ENCODE measurements at regions not wholly inside any gene's neighbourhood (a gene's known extent, or its start where the extent isn't known, plus 50 kb on each side); places are given as distances from the start of the nearest gene placed in this dataset.

DNA sequence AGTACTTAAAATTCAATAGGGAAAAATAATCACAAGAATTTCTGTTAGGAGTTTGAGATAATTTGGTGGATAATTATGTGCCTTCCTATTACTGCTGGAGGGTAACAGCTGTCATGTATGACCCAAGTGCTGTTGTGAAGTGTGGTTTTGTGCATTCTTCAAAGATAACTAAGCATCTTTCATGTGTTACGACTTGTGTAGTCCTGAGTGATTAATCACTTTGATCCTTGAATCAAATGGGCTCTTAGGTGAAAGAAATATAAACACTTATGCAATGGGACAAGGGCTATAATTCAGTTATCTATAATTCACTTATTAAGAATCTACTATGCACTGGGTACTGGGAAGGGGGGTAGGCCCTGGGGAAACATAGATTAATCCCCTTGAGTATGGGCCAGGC, 89.0 kb downstream of the CH25H start:
- no peak for TF ChIP-seq RCOR1 (IDR thresholded peaks at IDR 0.05; ENCODE audit: low read length)
- peak; percentile 6; the same call in 1 of the 2 replicates for TF ChIP-seq TCF12 (IDR thresholded peaks at IDR 0.05)
- TF ChIP-seq SMC3 (IDR thresholded peaks at IDR 0.05; ENCODE audit: low read depth, low read length): no peak
- no peak for TF ChIP-seq GABPA (IDR thresholded peaks at IDR 0.05; ENCODE audit: low read depth)
- TF ChIP-seq RFX5 (IDR thresholded peaks at IDR 0.05; ENCODE audit: low read length): no peak
- H4K20me1 ChIP-seq (ENCODE audit: insufficient read depth): no peaks in the 10 kb centered on the region
- 60% methylated on average over 1 of the region's 1 CpG for WGBS (ENCODE audit: low lambda C conversion rate)
- H3K4me2 ChIP-seq: no peak overlapping the region
- H3K27ac ChIP-seq (ENCODE audit: low read depth in 2 of 2, low read length in 1 of 2): no peak overlapping the region
- H3K4me1 ChIP-seq (ENCODE audit: control insufficient read depth in 1 of 2, insufficient read depth in 2 of 2, low read depth in 1 of 2, low read length in 1 of 2): peaks cover 0 to 14% of the 10 kb centered on the region in 2 experiments; a peak in 1 of 4 replicates
- H3F3A ChIP-seq (replicated peaks; ENCODE audit: insufficient read depth): peaks cover 12% of the 10 kb centered on the region
- no peaks in the 10 kb centered on the region for H3K9me2 ChIP-seq
- no peaks in the 10 kb centered on the region for H3K36me3 ChIP-seq (replicated peaks in 1 of 2; ENCODE audit: control insufficient read depth in 1 of 2, insufficient read depth in 2 of 2, low read length in 1 of 2)
- no peak overlapping the region for H2AFZ ChIP-seq (ENCODE audit: low read depth)
- POLR2A ChIA-PET: no interaction called here
- no peak overlapping the region for H3K9ac ChIP-seq
- no peaks in the 10 kb centered on the region for H3K27me3 ChIP-seq (ENCODE audit: insufficient read depth)
- no peaks in the 10 kb centered on the region for H3K79me2 ChIP-seq (ENCODE audit: insufficient read depth)
- H3K4me3 ChIP-seq (ENCODE audit: low read depth in 2 of 2, low read length in 1 of 2): no peak overlapping the region
- no peaks in the 10 kb centered on the region for H3K9me3 ChIP-seq
- DNase-seq: no peak
- CTCF ChIA-PET: interaction anchor here (2.2 kb wide), 1 partner anchor 88 kb away, joined by 7 read pairs; no protein-coding TSS in a partner anchor

DNA sequence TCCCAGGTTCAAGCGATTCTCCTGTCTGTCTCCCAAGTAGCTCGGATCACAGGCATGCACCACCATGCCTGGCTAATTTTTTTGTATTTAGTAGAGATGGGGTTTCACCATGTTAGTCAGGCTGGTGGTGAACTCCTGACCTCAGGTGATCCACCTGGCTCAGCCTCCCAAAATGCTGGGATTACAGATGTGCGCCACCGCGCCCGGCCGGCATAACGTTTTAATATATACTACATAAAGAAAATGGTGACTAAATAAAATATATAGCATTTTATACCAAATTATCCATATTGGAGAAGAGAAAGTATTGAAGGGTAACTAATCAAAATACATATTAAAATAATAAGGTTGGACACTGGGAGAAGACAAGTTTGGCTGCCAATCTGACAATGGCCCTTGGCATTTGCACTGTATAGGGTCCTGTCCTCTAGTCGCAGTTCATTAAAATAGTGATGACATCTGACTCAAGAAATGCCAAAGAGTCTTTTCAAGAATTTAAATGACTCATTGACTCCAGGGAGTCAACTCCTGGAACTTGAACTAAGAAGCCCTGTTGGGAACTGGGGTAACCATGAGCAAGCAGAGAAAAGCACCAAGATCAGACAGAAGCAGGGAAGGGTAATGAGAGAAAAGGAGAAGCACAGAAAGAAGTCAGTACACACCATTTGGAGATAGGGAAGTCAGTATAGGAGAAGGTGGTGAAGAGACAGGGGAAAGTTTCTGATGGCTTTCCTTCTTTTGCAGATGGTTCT, 91.1 kb downstream of the CH25H start:
- Histone ChIP-seq H3K79me2 (ENCODE audit: insufficient read depth) (no peaks in the 10 kb centered on the region), H4K20me1 (ENCODE audit: insufficient read depth) (no peaks in the 10 kb centered on the region), H3K9me3 (no peaks in the 10 kb centered on the region), H3K9me2 (no peaks in the 10 kb centered on the region), H2AFZ (ENCODE audit: low read depth) (no peak overlapping the region), H3K4me2 (no peak overlapping the region), H3K27ac (ENCODE audit: low read depth in 2 of 2, low read length in 1 of 2) (peak overlapping the region in 1 of 2 experiments; percentile 35; a peak in 1 of 4 replicates), H3F3A (replicated peaks; ENCODE audit: insufficient read depth) (peaks cover 12% of the 10 kb centered on the region), H3K4me1 (ENCODE audit: control insufficient read depth in 1 of 2, insufficient read depth in 2 of 2, low read depth in 1 of 2, low read length in 1 of 2) (peaks cover 0 to 14% of the 10 kb centered on the region in 2 experiments; a peak in 1 of 4 replicates), H3K9ac (no peak overlapping the region), H3K36me3 (replicated peaks in 1 of 2; ENCODE audit: control insufficient read depth in 1 of 2, insufficient read depth in 2 of 2, low read length in 1 of 2) (no peaks in the 10 kb centered on the region), H3K27me3 (ENCODE audit: insufficient read depth) (no peaks in the 10 kb centered on the region), H3K4me3 (ENCODE audit: low read depth in 2 of 2, low read length in 1 of 2) (no peak overlapping the region)
- ChIA-PET POLR2A (no interaction called here), CTCF (no interaction called here)
- TF ChIP-seq, protein P1, sequence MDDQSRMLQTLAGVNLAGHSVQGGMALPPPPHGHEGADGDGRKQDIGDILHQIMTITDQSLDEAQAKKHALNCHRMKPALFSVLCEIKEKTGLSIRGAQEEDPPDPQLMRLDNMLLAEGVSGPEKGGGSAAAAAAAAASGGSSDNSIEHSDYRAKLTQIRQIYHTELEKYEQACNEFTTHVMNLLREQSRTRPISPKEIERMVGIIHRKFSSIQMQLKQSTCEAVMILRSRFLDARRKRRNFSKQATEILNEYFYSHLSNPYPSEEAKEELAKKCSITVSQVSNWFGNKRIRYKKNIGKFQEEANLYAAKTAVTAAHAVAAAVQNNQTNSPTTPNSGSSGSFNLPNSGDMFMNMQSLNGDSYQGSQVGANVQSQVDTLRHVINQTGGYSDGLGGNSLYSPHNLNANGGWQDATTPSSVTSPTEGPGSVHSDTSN (IDR thresholded peaks at IDR 0.05): peak; percentile 44
- TF ChIP-seq FOSL2 (IDR thresholded peaks at IDR 0.05; ENCODE audit: borderline replicate concordance, low read depth) (peak; percentile 21; the same call in 1 of the 2 replicates), FOXM1 (IDR thresholded peaks at IDR 0.05; ENCODE audit: low read depth) (no peak)
- DNase-seq: no peak
- 82% methylated on average over 9 of the region's 9 CpGs for WGBS (ENCODE audit: low lambda C conversion rate)

DNA sequence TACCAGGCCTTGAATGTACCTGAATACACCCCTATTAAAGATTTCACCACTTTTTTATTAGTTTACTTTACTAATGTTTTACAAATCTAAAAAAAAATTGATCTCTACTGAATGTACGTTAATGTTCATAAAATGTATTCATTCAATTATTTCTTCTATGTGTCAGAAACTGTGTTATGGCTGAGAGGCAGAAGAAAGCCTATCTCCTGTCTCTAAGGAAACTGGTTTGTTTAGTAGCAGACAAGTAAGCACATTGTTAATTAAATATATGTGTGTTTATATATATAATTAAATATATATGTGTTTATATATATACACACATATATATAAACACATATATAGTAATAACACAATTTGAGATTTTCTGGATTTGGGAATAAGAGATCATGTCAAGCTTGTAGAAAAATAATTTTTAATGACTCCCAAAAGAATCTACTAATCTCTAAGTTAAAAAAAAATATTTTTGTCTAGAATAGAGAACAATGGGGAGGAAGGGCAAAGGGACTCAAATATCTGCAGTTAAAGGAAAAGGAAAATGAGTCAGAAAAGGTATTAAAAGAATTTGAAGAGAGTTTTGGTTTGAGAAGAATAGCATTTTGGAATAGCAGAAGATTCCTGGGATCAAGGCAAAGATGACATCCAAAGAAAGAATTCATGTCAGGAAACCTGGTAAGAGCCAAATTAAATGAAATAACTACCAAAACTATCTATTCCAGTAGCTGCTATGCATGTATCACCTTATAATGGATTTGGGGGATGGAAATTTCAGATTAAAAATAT, 92.1 kb downstream of the CH25H start:
- CTCF ChIA-PET: interaction anchor here (1.1 kb wide), 1 partner anchor 11 kb away, joined by 4 read pairs; no protein-coding TSS in a partner anchor
- TF ChIP-seq, protein P1 (IDR thresholded peaks at IDR 0.05): no peak
- H2AFZ ChIP-seq (ENCODE audit: low read depth): no peak overlapping the region

More for the DNA sequence above, 92.1 kb downstream of the CH25H start:
- WGBS (ENCODE audit: low lambda C conversion rate): 69% methylated on average over 1 of the region's 1 CpG
- Histone ChIP-seq H3K27me3 (ENCODE audit: insufficient read depth) (no peaks in the 10 kb centered on the region), H3K4me1 (ENCODE audit: control insufficient read depth in 1 of 2, insufficient read depth in 2 of 2, low read depth in 1 of 2, low read length in 1 of 2) (peaks cover 0 to 14% of the 10 kb centered on the region in 2 experiments; a peak in 1 of 4 replicates), H3K27ac (ENCODE audit: low read depth in 2 of 2, low read length in 1 of 2) (peak overlapping the region in 1 of 2 experiments; percentile 22; a peak in 1 of 4 replicates), H3K79me2 (ENCODE audit: insufficient read depth) (no peaks in the 10 kb centered on the region), H3K9me3 (no peaks in the 10 kb centered on the region), H3K9me2 (no peaks in the 10 kb centered on the region), H3K4me2 (no peak overlapping the region), H3K36me3 (replicated peaks in 1 of 2; ENCODE audit: control insufficient read depth in 1 of 2, insufficient read depth in 2 of 2, low read length in 1 of 2) (no peaks in the 10 kb centered on the region), H4K20me1 (ENCODE audit: insufficient read depth) (no peaks in the 10 kb centered on the region), H3K4me3 (ENCODE audit: low read depth in 2 of 2, low read length in 1 of 2) (no peak overlapping the region), H3K9ac (no peak overlapping the region), H3F3A (replicated peaks; ENCODE audit: insufficient read depth) (peaks cover 12% of the 10 kb centered on the region)
- POLR2A ChIA-PET: no interaction called here
- no peak for DNase-seq

Data from SK-N-SH (cell line).